A673 (cell line): ENCODE measurements at regions not wholly inside any gene's neighbourhood (a gene's known extent, or its start where the extent isn't known, plus 50 kb on each side); places are given as distances from the start of the nearest gene placed in this dataset.

Experiments
- BruUV-seq: library from RNA; stranded (reverse); fragments of 400-500 nt; replicated peaks from 2 replicates; lab custom pipeline; 2021; lab: Mats Ljungman, UMichigan
- CTCF ChIA-PET: fragments of 300-600 bp; sonication (Branson Sonifier 250); formaldehyde crosslinking; loops from one replicate; lab custom pipeline; 2022; ENCODE audit warnings: antibody characterized with exemption; lab: Charles Lee
- POLR2A ChIA-PET: fragments of 300-600 bp; sonication (Branson Sonifier 250); formaldehyde crosslinking; loops from one replicate; lab custom pipeline; 2022; ENCODE audit warnings: antibody characterized with exemption; ENCODE audit not compliant: low non-redundant PET; lab: Charles Lee
- DNase-seq: peaks from one replicate; pipeline ENCODE4 v3.0.0-alpha.2; 2015; ENCODE audit warnings: low spot score
- H3K27ac ChIP-seq: fragments of 200-600 bp; sonication (generic); 2 replicates; pipeline ENCODE4 v1.5.1; 2016; ENCODE audit warnings: mixed run types, low read depth, mild to moderate bottlenecking, mixed read lengths, antibody characterized with exemption, low read length; ENCODE audit not compliant: poor library complexity, severe bottlenecking
- H3K27me3 ChIP-seq: fragments of 200-600 bp; sonication (generic); replicated peaks from 2 replicates; pipeline ENCODE4 v1.6.1; 2017; ENCODE audit warnings: mixed run types, low read depth, mild to moderate bottlenecking, mixed read lengths, antibody characterized with exemption, low read length; ENCODE audit not compliant: insufficient read depth, poor library complexity
- H3K36me3 ChIP-seq: fragments of 200-600 bp; sonication (generic); 2 replicates; pipeline ENCODE4 v1.6.1; 2016; ENCODE audit warnings: mixed run types, mild to moderate bottlenecking, mixed read lengths, antibody characterized with exemption, low read length; ENCODE audit not compliant: insufficient read depth, poor library complexity, severe bottlenecking
- H3K4me1 ChIP-seq: fragments of 200-600 bp; sonication (generic); 2 replicates; pipeline ENCODE4 v1.6.1; 2017; ENCODE audit warnings: mixed run types, mild to moderate bottlenecking, mixed read lengths, antibody characterized with exemption, low read length; ENCODE audit not compliant: insufficient read depth, poor library complexity, severe bottlenecking
- H3K4me3 ChIP-seq: fragments of 200-600 bp; sonication (generic); 2 replicates; pipeline ENCODE4 v1.5.1; 2016; ENCODE audit warnings: low read depth, mixed run types, mild to moderate bottlenecking, mixed read lengths, low read length; ENCODE audit not compliant: poor library complexity, severe bottlenecking
- H3K9me3 ChIP-seq: fragments of 200-600 bp; sonication (generic); 2 replicates; pipeline ENCODE4 v1.6.1; 2016; ENCODE audit warnings: mixed run types, low read depth, mild to moderate bottlenecking, mixed read lengths, antibody characterized with exemption, low read length; ENCODE audit not compliant: poor library complexity, severe bottlenecking
- CTCF ChIP-seq: fragments of 300-800, 200-600 bp; sonication (generic); conservative IDR thresholded peaks from 2 replicates; pipeline ENCODE4 v1.5.1; 2017; ENCODE audit warnings: low read depth, mild to moderate bottlenecking, antibody characterized with exemption, low read length, moderate library complexity, mixed read lengths
- EZH2 ChIP-seq: fragments of 200-600 bp; sonication (generic); IDR thresholded peaks from 2 replicates; pipeline ENCODE4 v1.6.1; 2017; ENCODE audit warnings: borderline replicate concordance, low read depth, mild to moderate bottlenecking, mixed read lengths, antibody characterized with exemption, low read length; ENCODE audit not compliant: poor library complexity, severe bottlenecking
- intact Hi-C: fragments of 100-400 bp; cut with micrococcal nuclease; formaldehyde crosslinking; loops from one replicate; pipeline ENCODE4 v1.10.0; 2022; ENCODE audit not compliant: unreplicated experiment

DNA sequence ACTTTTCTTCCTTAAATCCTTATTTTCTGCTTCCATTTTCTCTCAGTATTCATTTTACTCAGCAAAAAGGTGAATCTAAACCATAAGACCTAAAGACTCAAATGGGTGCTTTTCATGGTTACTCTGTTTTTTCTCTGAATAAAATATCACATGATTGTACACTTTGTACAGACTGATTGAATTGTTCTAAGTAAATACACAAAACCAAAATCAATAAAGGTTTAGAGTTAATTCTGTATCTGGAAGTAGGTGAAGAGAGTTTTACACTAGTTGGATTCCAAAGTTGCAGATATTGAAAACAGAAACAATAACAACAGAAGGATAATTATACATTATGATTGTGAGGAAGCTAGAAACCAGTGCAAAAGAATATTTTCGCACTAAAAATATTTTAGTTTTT is 546.2 kb downstream of the TUSC7 start:
- Histone ChIP-seq H3K4me3 (no peak overlapping the region), H3K27ac (no peak overlapping the region), H3K36me3 (no peaks in the 10 kb centered on the region), H3K27me3 (no peaks in the 10 kb centered on the region), H3K9me3 (no peaks in the 10 kb centered on the region), H3K4me1 (no peaks in the 10 kb centered on the region)
- ChIA-PET CTCF (no interaction called here), POLR2A (no interaction called here)
- BruUV-seq = no TSS peak
- intact Hi-C loops = no loop called here
- no peak for DNase-seq
- TF ChIP-seq CTCF (no peak), EZH2 (no peak)

GRCh38 chr3:117261983-117262421 is 552.4 kb downstream of the TUSC7 start:
- Histone ChIP-seq H3K4me1 (no peaks in the 10 kb centered on the region), H3K27me3 (no peaks in the 10 kb centered on the region), H3K36me3 (no peaks in the 10 kb centered on the region), H3K9me3 (no peaks in the 10 kb centered on the region), H3K27ac (no peak overlapping the region), H3K4me3 (no peak overlapping the region)
- BruUV-seq = no TSS peak
- intact Hi-C loops = no loop called here
- POLR2A ChIA-PET = no interaction called here
- CTCF ChIA-PET = no interaction called here
- no peak for TF ChIP-seq CTCF
- no peak for TF ChIP-seq EZH2
- DNase-seq = no peak

- no peak for TF ChIP-seq EZH2
- no peak for TF ChIP-seq CTCF
- no peak overlapping the region for H3K27ac ChIP-seq
- BruUV-seq = no TSS peak
- no peak for DNase-seq
- H3K36me3 ChIP-seq = no peaks in the 10 kb centered on the region
- H3K4me3 ChIP-seq = no peak overlapping the region
- no peaks in the 10 kb centered on the region for H3K4me1 ChIP-seq
- H3K27me3 ChIP-seq = no peaks in the 10 kb centered on the region
- ChIA-PET CTCF (no interaction called here), POLR2A (no interaction called here)
- intact Hi-C loops = no loop called here
- H3K9me3 ChIP-seq = no peaks in the 10 kb centered on the region
Measured at GRCh38 chr3:117263270-117263669, 553.7 kb downstream of the TUSC7 start.
